ENCODE measurements at regions not wholly inside any gene's neighbourhood (a gene's known extent, or its start where the extent isn't known, plus 50 kb on each side); places are given as distances from the start of the nearest gene placed in this dataset.
A peak's percentile ranks its signal among the peaks of the same experiment; 100 is the strongest.

DNA sequence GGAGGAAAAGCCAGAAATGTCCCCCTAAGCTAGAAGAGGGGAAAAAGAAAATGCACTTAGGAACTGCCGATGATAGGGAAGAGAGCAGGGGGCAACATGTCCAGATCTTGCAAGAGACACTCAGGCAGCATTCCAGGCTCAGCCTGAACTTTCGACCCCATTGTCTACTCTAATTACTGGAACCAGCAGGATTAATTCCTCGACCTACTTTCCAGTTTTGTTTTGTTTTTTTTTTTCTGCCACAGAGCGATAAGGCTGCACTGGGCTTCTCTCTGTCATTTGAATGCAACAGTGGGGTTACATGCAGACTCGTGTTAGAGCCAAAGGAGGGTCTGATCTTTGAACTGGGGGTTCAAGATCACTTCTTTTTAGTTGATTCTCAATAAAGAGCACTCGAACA, 68.7 kb upstream of the MED13L start:
- H2AFZ ChIP-seq (ENCODE audit: low read length, unreplicated experiment): no peak overlapping the region
- no peak overlapping the region for H3K27ac ChIP-seq (ENCODE audit: low read depth, low read length)
- no peak overlapping the region for H3K4me3 ChIP-seq (ENCODE audit: low read depth, low read length)

DNA sequence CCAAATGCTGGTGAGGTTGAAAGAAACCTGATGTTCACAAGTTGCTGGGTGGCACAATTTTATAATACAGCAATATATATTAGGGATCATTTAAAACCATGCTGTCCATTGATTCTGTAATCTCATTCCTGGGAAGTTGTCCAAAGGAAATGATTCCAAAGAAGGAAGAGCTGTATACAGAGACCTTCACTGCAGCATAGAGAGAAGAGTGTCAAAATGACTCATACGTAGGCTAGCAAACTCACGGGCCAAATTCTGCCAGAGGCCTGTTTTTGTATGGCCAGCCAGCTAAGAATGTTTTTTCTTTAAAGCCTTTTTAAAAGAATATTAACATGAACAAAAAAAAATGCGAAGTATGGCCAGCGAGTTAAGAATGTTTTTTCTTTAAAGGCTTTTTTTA, 69.2 kb upstream of the MED13L start:
- Histone ChIP-seq H3K79me2 (ENCODE audit: control insufficient read depth, insufficient read depth, low read length, unreplicated experiment) (no peaks in the 10 kb centered on the region), H3K4me1 (ENCODE audit: control insufficient read depth, insufficient read depth, low read length, unreplicated experiment) (peaks cover 14% of the 10 kb centered on the region), H3K27ac (ENCODE audit: low read depth, low read length) (peak overlapping the region; percentile 57), H2AFZ (ENCODE audit: low read length, unreplicated experiment) (peak overlapping the region; percentile 18), H3K4me3 (ENCODE audit: low read depth, low read length) (no peak overlapping the region), H3K27me3 (ENCODE audit: insufficient read depth, low read length) (no peaks in the 10 kb centered on the region), H3K36me3 (ENCODE audit: insufficient read depth, low read length) (no peaks in the 10 kb centered on the region)

More for the DNA sequence above, 68.7 kb upstream of the MED13L start:
- H3K4me1 ChIP-seq (ENCODE audit: control insufficient read depth, insufficient read depth, low read length, unreplicated experiment): peaks cover 14% of the 10 kb centered on the region
- no peaks in the 10 kb centered on the region for H3K36me3 ChIP-seq (ENCODE audit: insufficient read depth, low read length)
- H3K79me2 ChIP-seq (ENCODE audit: control insufficient read depth, insufficient read depth, low read length, unreplicated experiment): no peaks in the 10 kb centered on the region
- H3K27me3 ChIP-seq (ENCODE audit: insufficient read depth, low read length): no peaks in the 10 kb centered on the region

DNA sequence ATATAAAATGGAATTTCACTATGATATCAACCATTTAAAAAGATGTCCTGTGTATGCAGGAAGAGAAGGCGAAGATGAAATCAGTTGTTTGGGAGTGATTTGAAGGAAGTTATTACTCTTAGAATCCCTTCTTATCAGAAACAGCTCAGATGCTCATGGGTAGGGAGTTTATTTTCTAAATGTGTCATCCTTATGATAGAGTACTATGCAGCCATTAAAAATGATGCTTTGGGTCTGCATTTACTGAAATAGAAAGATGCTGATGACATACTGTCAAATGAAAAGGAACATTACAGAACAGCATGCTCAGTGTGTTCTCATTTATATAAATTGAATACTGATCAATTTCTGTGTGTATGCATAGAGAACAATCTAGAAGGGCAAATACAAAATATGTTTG, 69.8 kb upstream of the MED13L start:
- Histone ChIP-seq H3K27ac (ENCODE audit: low read depth, low read length) (peak overlapping the region; percentile 57), H3K4me3 (ENCODE audit: low read depth, low read length) (no peak overlapping the region), H2AFZ (ENCODE audit: low read length, unreplicated experiment) (peak overlapping the region; percentile 18), H3K79me2 (ENCODE audit: control insufficient read depth, insufficient read depth, low read length, unreplicated experiment) (no peaks in the 10 kb centered on the region), H3K36me3 (ENCODE audit: insufficient read depth, low read length) (no peaks in the 10 kb centered on the region), H3K4me1 (ENCODE audit: control insufficient read depth, insufficient read depth, low read length, unreplicated experiment) (peaks cover 14% of the 10 kb centered on the region), H3K27me3 (ENCODE audit: insufficient read depth, low read length) (no peaks in the 10 kb centered on the region)

DNA sequence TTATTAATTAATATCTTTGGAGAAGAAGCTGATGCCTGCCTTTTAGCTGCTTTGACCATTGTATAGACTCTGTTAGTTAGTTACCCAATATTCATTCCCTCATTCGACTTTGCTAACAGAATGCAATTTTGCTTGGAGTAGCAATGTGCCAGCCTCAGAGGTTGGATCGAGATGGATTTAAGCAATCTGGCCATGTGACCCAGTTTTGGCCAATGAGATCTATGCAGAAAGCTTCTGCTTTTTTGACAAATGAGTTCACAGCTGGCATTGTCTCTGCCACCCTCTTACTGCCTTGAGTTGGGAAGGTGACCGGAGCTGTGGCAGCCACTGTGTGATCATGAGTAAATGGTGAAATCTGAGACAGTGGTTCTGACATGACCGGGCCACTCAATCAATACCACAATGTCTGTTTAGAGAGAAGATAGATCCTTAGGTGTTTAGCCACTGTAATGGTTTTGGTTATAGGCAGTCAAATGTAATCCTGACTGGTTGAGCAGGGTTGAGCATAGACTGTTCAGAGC, 74.9 kb upstream of the MED13L start:
- Histone ChIP-seq H3K27me3 (ENCODE audit: insufficient read depth, low read length) (no peaks in the 10 kb centered on the region), H3K27ac (ENCODE audit: low read depth, low read length) (no peak overlapping the region), H3K79me2 (ENCODE audit: control insufficient read depth, insufficient read depth, low read length, unreplicated experiment) (no peaks in the 10 kb centered on the region), H3K4me3 (ENCODE audit: low read depth, low read length) (no peak overlapping the region), H3K36me3 (ENCODE audit: insufficient read depth, low read length) (no peaks in the 10 kb centered on the region), H3K4me1 (ENCODE audit: control insufficient read depth, insufficient read depth, low read length, unreplicated experiment) (no peaks in the 10 kb centered on the region), H2AFZ (ENCODE audit: low read length, unreplicated experiment) (no peak overlapping the region)

DNA sequence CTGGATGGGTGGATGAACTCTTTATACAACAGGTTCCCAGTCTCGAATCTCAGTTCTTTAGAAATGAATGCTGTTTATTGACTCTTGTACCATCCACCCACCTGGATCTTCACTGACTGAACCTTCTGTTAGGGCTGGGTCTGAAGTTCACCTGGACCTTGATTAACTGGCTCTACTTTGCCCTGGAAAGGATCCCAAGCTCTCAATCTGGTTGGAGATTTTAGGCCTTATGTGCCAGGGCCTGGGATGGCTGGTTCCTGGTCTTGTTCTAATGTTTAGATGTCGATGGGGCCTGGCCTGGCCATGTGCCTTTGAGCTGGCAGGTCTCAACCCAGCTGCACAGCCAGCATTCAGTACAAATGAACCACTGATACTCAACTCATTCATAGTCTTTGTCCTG, 76.5 kb upstream of the MED13L start:
- peaks cover 6% of the 10 kb centered on the region for H3K4me1 ChIP-seq (ENCODE audit: control insufficient read depth, insufficient read depth, low read length, unreplicated experiment)
- no peak overlapping the region for H3K27ac ChIP-seq (ENCODE audit: low read depth, low read length)
- no peaks in the 10 kb centered on the region for H3K36me3 ChIP-seq (ENCODE audit: insufficient read depth, low read length)
- H3K79me2 ChIP-seq (ENCODE audit: control insufficient read depth, insufficient read depth, low read length, unreplicated experiment): no peaks in the 10 kb centered on the region
- H2AFZ ChIP-seq (ENCODE audit: low read length, unreplicated experiment): no peak overlapping the region
- H3K4me3 ChIP-seq (ENCODE audit: low read depth, low read length): no peak overlapping the region
- H3K27me3 ChIP-seq (ENCODE audit: insufficient read depth, low read length): no peaks in the 10 kb centered on the region

DNA sequence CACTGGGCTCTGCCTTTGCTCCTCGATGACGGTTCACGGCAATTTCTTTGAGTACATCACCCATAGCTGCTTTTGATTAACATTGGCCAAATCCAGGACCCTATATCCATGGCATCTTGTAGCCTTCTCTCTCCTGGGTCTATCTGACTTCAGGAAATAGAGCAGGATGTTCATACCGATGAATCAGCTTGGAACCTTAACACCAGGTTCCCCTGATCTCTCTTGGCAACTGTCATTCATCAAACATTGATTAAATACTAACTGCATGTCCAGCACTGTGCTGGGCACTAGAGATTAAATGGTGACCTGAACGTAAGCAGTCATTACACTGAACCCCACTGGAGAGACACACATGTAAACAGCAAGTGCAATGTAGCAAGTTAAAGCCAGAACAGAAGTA, 77.0 kb upstream of the MED13L start:
- Histone ChIP-seq H3K27ac (ENCODE audit: low read depth, low read length) (no peak overlapping the region), H3K4me1 (ENCODE audit: control insufficient read depth, insufficient read depth, low read length, unreplicated experiment) (peaks cover 11% of the 10 kb centered on the region), H3K27me3 (ENCODE audit: insufficient read depth, low read length) (no peaks in the 10 kb centered on the region), H3K36me3 (ENCODE audit: insufficient read depth, low read length) (no peaks in the 10 kb centered on the region), H2AFZ (ENCODE audit: low read length, unreplicated experiment) (no peak overlapping the region), H3K79me2 (ENCODE audit: control insufficient read depth, insufficient read depth, low read length, unreplicated experiment) (no peaks in the 10 kb centered on the region), H3K4me3 (ENCODE audit: low read depth, low read length) (no peak overlapping the region)

DNA sequence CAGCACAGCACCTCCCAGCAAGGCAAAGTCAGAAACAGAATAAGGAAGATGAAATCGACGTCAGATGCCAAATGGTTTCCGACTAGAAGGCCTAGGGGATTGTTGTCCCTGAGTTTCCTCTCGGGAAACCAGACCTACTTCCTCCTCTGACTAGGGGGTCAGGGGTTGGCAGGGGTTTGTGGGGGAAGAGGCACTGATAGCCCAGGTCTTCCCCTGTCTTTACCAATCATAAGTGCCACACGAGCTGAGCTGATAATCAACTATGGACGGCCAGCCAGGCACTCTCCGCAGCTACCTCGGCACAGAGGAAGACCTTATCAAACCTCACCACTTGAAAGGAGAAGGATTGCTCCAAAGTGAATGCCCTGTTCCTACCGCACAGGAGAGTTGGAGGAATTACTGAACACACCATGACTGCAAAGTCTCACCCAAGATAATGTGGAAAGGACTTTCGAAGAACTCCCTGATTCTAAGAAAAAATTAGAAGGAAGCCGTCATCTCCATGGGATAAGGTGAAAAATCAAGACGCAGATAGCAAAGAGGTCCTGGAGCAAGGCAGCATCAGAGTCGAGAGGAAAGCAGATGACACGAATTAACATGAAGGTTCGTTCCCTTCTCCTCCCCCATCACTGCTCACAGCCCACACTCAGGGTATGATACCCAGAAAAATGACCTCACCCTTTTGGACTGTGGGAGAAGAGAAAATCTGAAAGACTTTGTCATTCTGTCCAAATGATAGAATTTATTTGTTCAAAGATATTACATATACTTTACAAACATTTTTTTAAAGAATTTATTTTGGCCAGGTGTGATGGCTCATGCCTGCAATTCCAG, 77.7 kb upstream of the MED13L start:
- no peak overlapping the region for H2AFZ ChIP-seq (ENCODE audit: low read length, unreplicated experiment)
- H3K27ac ChIP-seq (ENCODE audit: low read depth, low read length): no peak overlapping the region
- peaks cover 13% of the 10 kb centered on the region for H3K4me1 ChIP-seq (ENCODE audit: control insufficient read depth, insufficient read depth, low read length, unreplicated experiment)
- no peaks in the 10 kb centered on the region for H3K79me2 ChIP-seq (ENCODE audit: control insufficient read depth, insufficient read depth, low read length, unreplicated experiment)
- H3K36me3 ChIP-seq (ENCODE audit: insufficient read depth, low read length): no peaks in the 10 kb centered on the region
- H3K27me3 ChIP-seq (ENCODE audit: insufficient read depth, low read length): no peaks in the 10 kb centered on the region
- H3K4me3 ChIP-seq (ENCODE audit: low read depth, low read length): no peak overlapping the region

DNA sequence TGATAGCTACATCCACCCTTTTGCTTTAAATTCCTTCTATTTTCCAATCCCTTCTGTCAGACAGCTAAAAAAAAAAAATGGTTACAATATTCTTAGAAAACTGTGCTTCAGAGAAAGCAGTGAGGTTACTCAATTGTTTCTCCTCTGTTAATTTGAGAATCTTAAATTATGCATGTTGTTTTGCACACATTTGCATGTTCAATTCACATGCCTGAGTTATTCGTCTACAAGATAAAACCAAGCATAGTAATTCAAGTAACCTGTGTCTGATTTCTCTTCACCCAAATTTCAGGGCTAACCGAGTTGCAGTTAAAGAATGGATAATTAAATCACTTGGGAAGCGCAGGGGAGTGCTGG, 81.0 kb upstream of the MED13L start:
- Histone ChIP-seq H3K79me2 (ENCODE audit: control insufficient read depth, insufficient read depth, low read length, unreplicated experiment) (no peaks in the 10 kb centered on the region), H2AFZ (ENCODE audit: low read length, unreplicated experiment) (peak overlapping the region; percentile 92), H3K27me3 (ENCODE audit: insufficient read depth, low read length) (no peaks in the 10 kb centered on the region), H3K36me3 (ENCODE audit: insufficient read depth, low read length) (no peaks in the 10 kb centered on the region), H3K4me3 (ENCODE audit: low read depth, low read length) (peak overlapping the region; percentile 18), H3K4me1 (ENCODE audit: control insufficient read depth, insufficient read depth, low read length, unreplicated experiment) (peaks cover 13% of the 10 kb centered on the region), H3K27ac (ENCODE audit: low read depth, low read length) (peak overlapping the region; percentile 56)

DNA sequence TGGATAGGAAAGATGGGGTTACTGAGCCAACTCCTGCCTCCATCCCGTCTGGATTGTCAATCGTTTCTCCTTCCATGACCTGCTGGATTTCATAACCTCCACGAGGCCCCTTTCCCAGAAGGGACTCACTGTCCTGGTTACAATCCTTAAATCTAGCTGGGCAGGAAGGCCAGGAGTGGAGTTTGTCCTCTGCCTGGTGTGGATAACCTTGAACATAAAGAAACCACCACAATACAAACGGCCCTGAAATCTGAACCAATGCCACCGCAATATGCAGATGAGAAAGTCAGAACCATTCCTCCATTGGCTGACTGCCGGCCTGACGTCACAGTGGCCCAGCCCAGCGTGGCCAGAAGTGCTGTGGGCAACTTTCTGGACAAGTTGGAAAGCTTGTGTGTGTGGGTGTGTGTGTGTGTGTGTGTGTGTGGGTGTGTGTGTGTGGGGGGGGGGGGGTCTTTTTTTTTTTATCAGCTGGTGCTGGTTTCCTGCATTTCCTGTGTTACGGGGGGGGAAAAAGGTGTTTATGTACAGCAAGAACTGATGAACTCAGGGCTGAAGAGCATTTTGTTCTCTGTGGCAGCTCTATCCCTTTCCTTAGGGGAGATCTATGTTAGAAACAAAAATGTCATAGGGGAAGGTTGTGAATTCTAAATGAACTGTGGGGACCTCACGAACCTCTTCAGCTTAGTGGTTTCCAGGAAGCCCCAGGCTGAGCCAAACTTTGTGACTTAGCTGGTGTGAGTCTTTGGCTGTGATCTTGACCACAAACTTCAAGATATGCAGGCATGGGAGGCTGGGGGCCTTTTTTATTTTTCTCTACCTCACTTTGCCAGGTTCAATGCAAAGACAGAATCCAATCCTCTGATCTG, 81.6 kb upstream of the MED13L start:
- no peaks in the 10 kb centered on the region for H3K27me3 ChIP-seq (ENCODE audit: insufficient read depth, low read length)
- peak overlapping the region; percentile 92 for H2AFZ ChIP-seq (ENCODE audit: low read length, unreplicated experiment)
- no peaks in the 10 kb centered on the region for H3K79me2 ChIP-seq (ENCODE audit: control insufficient read depth, insufficient read depth, low read length, unreplicated experiment)
- peak overlapping the region; percentile 51 for H3K4me3 ChIP-seq (ENCODE audit: low read depth, low read length)
- no peaks in the 10 kb centered on the region for H3K36me3 ChIP-seq (ENCODE audit: insufficient read depth, low read length)
- H3K27ac ChIP-seq (ENCODE audit: low read depth, low read length): peak overlapping the region; percentile 56
- H3K4me1 ChIP-seq (ENCODE audit: control insufficient read depth, insufficient read depth, low read length, unreplicated experiment): peaks cover 13% of the 10 kb centered on the region

DNA sequence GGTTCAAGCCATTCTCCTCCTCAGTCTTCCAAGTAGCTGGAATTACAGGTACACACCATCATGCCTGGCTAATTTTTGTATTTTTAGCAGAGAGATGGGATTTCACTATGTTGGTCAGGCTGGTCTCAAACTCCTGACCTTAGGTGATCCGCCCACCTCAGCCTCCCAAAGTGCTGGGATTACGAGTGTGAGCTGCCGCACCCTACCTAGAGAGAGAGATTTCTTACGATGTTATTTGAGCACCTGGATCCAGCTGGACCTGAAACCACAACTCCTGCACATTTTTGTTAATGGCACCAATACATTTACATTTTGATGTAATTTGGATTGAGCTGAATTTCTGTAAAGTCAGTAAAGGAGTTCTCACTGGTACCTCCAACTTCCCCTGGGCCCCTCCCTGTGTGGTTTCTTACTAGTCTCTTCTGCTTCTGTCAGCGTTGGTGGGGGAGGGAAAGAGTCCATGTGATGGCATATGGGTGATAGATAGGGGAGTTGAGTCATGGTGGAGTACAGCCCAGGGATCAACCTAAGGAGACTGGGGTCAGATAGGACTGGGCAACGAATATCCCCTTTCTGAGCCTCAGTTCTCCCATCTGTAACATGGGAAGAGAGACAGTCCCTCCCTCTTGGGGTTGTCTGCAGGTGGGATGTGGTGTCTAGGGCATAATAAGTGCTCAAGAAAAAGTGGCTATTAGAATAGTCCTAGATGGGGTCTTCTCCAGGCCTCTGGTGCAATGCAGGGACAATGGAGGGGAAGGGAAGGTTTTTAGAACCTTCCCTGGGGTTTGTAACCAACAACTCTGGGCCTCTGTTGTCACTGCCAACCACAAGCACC, 83.3 kb upstream of the MED13L start:
- Histone ChIP-seq H3K27me3 (ENCODE audit: insufficient read depth, low read length) (no peaks in the 10 kb centered on the region), H3K27ac (ENCODE audit: low read depth, low read length) (no peak overlapping the region), H3K4me3 (ENCODE audit: low read depth, low read length) (no peak overlapping the region), H3K36me3 (ENCODE audit: insufficient read depth, low read length) (no peaks in the 10 kb centered on the region), H3K4me1 (ENCODE audit: control insufficient read depth, insufficient read depth, low read length, unreplicated experiment) (peaks cover 13% of the 10 kb centered on the region), H2AFZ (ENCODE audit: low read length, unreplicated experiment) (no peak overlapping the region), H3K79me2 (ENCODE audit: control insufficient read depth, insufficient read depth, low read length, unreplicated experiment) (no peaks in the 10 kb centered on the region)

All from ACC112 (cell line).